NCI-H1105 (cell line): ENCODE measurements at regions not wholly inside any gene's neighbourhood (a gene's known extent, or its start where the extent isn't known, plus 50 kb on each side); places are given as distances from the start of the nearest gene placed in this dataset.

Experiments used
- DNase-seq: peaks from one replicate; lab custom pipeline; 2025; lab: John Stamatoyannopoulos, UW

DNA sequence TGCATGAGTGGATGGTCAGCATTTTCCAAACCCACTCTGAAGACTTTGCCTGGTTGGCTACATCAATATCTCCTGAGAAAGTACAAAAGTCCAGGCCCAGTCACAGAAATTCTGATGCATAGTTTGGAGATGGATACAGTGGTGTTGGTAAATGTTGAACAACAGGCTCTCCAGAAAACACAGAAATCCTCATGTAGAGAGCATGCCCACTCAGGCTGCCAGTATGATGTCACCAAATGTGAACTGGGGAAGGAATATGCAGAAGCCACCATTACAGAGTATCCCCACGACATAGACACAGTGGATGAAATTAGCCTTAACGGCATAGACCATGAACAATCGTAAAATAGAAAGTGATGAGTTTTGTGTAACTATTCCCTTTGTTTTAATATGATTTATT lies 97.1 kb upstream of the NXT1 start:
- no peak for DNase-seq

DNA sequence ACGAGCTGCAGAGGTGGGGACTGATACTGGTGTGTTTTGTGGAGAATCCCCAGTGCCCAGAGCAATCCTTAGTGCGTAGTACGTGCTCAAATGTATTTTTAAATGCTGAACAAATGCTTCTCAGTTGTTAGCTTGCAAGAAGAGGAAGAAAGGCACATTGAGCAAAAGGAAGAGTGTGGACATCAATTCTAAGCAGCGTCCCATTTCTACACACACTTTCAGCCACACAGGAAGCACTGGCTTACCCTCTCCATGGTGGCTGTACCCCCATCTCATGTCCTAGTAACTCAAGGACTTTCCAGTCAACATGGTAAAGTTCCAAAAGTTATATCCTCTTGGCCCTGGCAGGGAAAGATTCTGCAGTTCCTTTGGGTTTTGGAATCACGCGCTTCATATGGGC lies 98.8 kb upstream of the NXT1 start:
- DNase-seq = no peak

DNA sequence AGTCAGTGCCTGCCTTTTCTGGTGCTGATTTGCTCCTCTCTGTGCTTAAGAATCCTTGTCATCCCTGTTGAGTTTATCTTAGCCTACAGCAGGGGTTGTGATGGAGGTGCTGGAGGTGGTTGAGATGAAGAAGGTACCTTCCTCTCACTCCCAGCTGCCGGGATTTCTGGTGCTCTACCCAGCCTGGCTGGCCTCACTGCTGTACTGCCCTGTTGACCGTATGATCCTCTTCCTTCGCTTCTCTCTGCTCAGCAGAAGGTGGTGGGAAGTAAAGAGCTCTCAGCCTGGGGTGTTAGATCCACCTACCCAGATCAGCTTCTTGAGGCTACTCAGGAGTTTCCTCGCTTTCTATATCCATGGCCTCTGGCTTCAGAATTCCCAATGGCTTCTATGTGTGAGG lies 101.0 kb upstream of the NXT1 start:
- no peak for DNase-seq

DNA sequence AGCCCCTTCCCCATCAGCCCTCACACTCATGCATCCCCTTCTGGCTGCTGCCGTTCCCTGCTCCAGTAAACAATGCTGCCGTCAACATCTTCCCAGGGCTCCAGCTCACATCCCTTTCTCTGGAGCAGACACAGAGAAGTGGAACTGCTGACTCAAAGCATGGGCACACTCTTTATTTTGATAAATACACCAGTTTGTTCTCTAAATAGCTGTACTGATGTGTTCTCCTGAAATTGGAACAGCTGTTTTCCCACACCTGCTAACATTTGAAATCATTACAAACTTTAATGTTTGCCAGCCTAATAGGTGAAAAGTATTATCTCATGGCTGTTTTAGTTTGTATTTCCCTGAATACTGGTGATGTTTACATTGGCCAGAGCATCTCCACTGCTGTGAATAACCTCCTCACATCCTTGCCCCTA lies 102.1 kb upstream of the NXT1 start:
- no peak for DNase-seq

DNA sequence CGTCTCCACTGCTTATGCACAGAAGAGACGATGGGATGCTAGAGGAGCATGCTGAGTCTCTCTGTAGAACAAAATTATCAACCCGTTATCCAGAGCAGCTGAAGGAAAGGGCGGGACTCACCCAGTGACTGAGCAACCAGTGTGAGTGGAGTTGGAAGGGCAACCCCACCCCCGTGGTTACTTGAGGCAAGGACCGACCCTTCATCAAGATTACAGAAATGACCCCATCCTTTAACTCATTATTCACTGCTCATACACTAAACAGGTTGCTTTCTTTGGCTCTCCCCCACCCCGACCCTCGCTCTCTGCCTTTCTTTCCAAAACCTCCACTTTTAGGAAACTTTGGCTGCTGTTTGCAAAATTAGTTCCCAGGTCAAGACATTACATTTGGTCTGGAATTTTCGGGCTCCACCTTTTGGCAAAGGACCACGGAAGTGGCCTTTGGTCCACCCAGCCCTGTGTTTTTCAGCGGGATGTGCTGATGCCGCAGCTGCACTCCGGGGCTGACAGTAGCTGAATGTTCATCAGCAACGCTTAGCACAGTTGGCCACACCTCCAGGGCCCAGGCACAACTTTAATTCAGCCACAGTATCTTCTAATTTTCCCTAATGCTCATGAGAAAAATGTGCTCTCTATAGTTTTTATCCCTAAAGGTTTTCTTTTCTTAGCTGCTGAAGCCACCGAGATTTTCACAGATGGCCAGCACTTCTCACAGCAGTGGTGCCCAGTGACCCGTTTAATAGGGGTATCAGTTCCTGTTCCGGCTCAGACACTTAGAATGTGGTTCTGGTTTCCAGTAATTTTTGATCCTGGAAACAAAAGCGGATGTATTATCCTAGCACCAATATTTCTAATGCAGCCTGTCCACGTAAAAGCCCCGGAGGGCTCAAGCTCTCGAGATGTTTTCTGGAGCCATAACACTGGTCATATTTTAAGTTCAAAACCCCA lies 103.6 kb upstream of the NXT1 start:
- DNase-seq = no peak

DNA sequence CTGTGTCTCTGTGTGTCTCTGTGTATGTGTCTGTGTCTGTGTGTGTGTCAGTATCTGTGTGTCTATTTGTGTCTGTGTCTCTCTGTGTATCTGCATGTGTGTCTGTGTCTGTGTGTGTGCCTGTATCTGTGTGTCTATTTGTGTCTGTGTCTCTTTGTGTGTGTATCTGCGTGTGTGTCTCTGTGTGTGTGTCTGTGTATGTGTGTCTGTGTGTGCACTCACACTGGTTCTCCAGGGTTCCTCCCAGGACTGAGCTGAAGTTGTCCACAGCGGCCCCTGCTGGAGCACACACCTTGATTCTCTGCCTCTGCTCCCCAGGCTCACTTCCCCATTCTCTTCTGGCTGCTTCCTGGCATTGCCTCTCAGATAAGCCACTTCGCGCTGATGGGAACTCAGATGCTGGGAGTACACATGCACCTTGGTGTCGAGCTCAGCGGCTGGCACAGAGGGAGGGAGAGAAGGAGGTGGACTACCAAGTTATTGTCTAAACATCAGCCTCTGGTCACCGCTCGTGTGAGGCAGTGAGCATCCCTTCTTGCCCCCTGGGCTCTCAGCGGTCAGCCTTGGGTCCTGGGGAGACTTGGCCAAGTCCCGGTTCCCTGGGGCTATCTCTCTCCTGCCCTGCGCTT lies 104.9 kb upstream of the NXT1 start:
- no peak for DNase-seq

DNA sequence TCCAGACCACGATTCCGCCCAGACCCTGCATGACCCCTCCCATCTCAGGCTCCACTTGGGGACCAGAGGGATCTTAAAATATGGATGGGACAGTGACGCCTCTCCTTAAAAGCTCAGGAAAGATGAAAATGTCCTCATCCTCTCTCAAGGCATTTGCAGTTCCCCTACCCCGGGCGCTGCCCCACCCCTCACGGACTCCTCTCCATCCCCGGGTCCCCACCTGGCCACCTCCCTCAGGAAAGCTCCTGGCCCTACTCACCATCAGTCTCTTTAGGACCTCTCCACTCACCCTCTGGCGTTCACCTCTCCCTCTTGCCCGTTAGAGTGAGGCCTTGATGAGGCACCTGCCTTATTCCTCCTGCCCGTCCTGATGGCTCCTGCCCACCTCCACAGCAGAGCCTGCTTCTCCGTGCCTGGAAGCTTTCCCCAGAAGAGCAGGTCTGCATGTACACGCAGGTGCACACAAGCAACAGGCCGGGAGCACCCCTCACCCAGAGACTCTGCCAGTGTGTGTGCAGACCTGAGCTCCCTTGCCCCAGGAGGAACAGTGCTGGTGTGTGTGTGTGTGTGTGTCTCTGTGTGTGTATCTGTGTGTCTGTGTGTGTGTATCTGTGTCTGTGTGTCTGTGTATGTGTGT lies 105.6 kb upstream of the NXT1 start:
- DNase-seq = no peak

DNA sequence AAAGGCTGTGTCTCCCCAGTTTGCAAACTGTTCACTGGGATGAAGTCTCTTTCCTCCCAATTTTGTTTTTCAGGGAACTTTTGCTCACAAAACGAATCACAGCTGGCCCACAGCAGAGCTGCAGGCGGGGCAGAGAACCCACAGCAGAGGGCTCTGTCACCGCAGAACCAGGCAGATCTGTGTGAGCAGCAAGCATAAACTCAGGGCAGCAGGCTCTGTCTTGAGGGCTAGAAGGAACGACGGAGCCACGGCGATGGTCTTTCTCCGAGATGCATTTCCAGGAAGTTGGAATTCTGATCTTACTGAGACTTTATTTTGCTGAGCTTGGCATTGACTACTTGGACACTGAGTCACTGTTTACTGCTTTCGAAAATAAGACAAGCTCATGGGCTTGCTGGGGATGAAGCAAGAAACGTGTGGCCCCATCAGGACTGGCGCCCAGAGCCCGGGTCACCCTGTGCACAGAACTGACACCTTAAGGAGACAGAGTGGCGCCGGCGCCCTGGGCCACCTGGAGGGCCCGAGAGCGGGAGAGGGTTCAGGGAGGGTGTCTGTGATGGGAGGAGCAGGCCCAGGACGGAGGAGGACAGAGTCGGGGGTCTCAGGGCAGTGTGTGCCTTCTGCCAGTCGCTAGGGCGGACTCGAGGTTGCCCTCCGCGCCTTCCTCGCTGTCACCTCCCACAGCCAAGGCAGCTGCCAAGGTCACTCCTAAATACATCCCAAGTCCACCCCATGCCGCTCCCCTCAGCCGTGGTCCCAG lies 106.3 kb upstream of the NXT1 start:
- DNase-seq = no peak

DNA sequence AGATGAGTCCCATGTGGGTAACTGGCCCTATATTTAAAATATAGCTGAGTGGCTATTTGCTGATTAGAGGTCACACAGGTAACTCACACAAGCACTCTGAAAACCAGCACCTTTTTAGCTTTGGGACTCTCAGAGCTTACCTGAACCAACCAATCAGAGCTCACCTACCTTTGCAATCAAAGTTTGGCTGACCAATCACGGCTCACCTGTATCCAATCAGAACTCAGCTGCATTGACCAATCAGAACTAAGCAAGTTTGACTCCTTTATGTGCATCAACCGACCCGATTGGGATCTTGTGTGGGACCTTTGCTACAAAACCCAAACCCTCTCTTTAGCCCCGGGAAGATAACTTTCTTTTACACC lies 106.8 kb upstream of the NXT1 start:
- no peak for DNase-seq

DNA sequence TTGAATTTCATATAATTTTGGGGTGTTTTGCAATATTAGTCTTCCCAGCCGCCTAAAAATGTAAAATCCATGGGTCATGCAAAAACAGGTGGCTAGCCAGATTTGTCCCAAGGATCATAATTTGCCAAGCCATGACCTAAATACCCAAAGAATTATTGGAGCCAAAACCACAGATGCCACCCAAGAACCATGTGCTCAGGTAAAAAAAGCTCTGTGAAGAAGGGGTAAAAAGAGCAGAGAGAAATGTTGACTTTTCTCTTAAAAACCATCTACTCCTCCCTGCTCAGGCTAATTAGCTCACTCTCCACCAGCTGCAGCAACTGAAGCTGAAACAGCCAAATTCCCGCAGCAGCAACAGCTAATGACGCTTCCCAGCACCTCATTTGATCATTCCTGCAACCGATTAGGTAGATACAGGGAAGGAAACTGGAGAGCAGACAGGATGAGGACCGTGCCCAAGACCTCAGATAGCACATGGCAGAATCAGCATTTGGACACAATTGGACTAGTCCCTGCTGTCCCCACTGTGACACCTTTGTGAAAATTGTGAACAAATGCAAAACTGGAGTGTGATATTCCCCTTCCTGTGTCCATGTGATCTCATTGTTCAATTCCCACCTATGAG lies 107.9 kb upstream of the NXT1 start:
- DNase-seq = no peak

DNA sequence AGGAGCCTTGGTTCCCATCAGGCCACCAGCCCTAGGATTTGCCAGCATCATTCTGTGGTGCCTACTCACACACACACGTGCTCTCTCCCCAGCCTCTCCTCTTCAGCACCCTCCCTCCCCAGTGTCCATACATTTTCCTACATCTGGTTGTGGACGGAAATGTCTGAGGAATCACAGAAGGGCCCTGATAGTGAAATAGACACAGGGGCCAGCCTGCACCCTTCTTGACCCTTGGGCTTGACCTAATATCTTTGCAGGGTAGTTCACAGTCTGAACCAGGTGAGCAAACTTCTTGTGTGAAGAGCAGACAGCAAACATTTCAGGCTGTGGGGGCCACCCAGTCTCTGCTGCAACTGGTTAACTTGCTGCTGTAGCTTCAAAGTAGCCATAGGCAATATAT lies 108.5 kb upstream of the NXT1 start:
- DNase-seq = no peak

DNA sequence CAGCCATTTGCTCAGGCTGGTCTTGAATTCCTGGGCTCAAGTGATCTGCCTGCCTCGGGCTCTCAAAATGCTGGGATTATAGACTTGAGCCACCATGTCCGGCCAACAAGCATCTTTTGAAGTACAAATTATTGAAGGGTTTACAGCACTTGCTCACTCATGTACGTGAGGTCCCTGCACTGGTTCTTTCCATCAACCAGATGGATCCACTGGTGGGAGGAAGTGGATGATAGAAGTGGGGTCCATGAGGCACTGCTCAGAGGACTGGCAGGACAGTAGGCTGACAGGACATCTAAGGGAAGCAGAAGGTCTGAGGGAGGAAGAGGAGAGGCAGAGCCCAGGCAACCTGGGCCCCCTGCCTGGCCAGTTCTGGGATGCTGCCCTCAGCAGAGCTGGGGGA lies 109.2 kb upstream of the NXT1 start:
- no peak for DNase-seq

DNA sequence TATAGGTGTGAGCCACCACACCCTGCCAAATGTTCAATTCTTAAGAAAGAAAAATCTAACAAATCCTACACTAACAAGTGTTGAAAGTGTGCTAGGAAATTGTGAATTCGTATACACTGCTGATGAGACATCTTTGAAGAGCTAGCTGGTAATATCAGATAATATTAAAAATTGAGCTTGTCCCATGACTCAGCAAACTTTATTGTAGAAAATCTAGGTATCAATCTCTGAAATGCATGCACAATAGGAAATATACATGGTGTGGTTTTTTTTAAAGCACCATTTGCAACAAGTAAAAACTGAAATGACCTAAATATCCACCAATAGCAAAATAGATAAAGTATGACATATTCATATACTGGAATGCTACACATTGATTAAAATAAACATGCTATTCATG lies 110.1 kb upstream of the NXT1 start:
- no peak for DNase-seq

DNA sequence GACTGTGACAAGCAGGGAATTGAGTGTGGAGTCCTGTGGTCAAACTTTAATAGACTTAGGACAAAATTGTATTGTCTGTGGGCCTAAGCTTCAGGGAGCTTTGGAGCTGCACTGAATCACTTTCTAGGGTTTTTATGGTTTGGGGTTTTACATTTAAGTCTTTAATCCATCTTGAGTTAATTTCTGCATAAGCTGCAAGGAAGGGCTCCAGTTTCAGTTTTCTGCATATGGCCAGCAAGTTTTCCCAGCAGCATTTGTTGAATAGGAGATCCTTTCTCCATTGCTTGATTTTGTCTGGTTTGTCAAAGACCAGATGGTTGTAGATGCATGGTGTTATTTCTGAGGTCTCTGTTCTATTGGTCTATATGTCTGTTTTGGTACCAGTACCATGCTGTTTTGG lies 113.4 kb upstream of the NXT1 start:
- no peak for DNase-seq

DNA sequence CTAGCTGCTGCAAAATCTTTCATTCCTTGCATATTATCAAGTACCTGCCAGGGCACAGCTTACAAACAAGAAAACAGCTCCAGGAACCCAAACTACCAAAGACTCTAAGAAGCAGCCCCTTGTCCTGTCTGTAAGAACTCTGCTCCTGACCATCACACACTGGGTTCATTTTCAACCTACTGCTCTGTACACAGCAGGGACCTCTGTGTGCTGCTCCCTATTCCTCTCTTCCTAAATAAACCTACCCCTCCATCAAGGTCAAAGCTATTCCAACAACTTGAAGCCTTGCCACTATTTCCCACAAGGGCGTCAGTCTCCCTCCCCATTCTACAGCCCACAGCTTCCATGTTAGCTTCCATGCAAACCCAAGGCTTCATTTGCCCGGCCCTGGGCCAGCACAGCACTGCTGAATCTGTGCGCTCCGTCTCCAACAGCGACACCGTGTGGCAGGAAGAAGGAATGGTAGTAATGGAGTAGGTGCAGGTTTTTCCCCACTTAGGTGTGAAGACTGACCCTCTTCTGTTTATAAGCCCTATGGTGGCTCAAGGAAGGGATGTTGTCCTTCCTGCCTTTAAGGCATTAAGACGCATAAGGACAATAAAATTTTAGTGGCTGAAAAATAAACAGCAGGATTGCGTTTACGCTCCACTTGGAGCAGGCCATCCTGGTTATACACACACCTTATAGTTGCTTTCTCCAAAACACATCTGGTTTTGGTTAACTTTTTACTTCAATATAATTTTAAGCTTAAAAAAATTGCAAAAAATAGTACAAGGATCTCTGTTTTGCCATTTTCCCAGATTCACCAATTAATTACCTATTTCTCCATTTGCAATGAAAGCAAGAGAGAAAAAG lies 115.2 kb upstream of the NXT1 start:
- no peak for DNase-seq

DNA sequence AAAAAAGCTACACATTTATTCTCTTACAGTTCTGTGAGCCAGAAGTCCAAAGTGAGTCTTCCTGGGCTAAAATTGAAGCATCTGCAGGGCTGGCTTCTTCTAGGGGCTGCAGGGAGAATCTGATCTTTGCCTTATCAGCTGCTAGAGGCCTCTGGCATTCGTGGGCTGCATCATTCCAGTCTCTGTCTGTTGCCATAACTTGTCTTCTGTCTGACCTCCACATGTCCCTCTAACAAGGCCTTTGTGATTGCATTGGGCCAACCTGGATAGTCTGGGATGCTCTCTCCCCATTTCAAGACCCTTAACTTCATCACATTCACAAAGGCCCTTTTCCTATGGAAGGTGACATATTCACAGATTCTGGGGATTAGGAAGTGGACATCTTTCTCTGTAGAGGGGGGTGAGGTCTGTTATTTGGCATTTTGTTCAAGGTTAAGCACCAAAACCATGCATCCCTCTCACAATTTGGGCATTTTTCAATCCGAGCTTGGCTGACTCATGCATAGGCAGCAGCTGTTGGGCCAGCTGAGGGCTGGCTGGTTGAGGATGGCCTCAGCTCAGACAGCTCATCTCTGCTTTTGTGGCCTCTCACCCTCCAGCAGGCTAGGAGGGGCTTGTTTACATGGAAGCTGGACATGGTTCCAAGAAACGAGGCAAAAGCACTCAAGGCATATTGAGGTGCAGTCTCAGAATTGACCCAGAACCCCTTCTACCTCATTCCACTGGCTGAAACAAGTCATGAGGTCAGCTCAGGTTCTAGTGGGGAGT lies 116.1 kb upstream of the NXT1 start:
- no peak for DNase-seq

DNA sequence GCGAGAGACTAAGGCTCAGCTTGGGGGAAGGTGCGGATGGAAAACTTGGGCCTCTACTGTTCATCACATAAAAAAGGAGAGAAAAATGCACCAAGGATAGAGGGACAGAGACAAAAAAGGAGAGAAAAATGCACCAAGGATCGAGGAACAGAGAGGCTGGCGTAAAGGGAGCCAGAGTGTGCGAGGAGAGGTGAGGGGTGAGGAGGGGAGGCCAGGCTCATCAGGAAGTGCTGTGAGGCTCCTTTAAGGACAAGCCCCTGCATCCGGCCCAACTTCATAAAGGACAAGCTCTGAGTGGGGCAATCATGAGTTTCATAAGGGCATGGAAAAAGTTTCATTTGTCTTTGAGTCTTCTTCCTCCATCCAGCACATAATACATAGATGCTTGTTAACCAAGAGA lies 117.2 kb upstream of the NXT1 start:
- DNase-seq = no peak

DNA sequence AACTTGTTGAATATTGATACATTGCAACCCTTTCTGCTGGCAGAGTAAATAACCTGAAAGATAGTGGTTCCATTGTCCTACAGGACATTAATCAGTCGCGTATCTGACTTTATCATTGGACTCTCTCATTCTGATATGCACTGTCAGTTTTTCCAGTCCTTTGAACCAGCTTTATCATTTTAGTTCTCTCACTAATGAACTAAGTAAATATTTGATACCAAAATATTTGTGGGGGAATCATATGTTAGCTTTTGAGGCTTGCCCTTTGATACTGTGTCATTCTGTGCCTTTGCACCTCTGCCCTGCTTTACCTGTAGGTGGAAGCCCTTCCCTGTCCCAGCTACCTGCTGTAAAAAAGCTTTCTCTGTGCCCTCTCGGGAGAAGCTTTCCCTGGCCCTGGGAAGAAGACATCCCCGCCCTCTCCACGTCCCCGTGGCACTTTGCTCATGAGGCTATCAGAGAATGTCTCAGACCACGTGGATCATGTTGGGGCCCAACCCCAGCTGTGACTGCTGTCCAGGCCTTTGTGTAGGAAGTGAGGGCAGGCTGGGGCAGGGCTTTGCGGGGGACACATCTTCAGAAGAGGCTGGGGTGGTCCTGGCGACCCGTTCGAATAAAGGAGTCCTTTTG lies 117.8 kb upstream of the NXT1 start:
- DNase-seq = no peak

DNA sequence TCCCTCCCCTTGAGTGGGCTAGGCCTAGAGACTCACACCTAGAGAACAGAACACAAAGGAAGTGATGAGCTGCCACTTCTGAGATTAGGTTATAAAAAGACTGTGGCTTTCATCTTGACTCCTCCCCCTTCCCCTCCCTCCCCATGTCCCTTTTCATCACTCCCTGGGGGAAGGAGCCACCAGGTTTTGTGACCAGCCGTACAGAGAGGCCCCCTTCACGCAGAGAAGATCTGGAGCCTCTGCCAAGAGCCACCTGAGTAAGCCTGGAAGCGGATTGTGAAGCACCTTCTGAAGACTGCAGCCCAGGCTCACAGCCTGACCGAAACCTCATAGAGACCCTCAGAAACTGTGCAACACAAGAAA lies 118.4 kb upstream of the NXT1 start:
- DNase-seq = no peak
